ENCODE measurements at regions not wholly inside any gene's neighbourhood (a gene's known extent, or its start where the extent isn't known, plus 50 kb on each side); places are given as distances from the start of the nearest gene placed in this dataset.
A peak's percentile ranks its signal among the peaks of the same experiment; 100 is the strongest.

GRCh38 chr2:128422571-128422970 is 103.9 kb upstream of the HS6ST1 start:
- Histone ChIP-seq H3F3A (ENCODE audit: low read depth) (no peaks in the 10 kb centered on the region), H2AFZ (replicated peaks) (no peak overlapping the region), H3K27me3 (no peaks in the 10 kb centered on the region), H3K4me2 (no peak overlapping the region), H3K9ac (no peak overlapping the region), H4K20me1 (ENCODE audit: low read depth) (no peaks in the 10 kb centered on the region), H3K9me3 (ENCODE audit: low read depth) (no peaks in the 10 kb centered on the region), H3K36me3 (no peaks in the 10 kb centered on the region), H3K4me3 (no peak overlapping the region), H3K27ac (no peak overlapping the region), H3K4me1 (peaks cover 20% of the 10 kb centered on the region), H3K79me2 (ENCODE audit: low read depth) (no peaks in the 10 kb centered on the region)
- Mint-ChIP-seq H3K4me1 (peaks cover 25% of the 10 kb centered on the region), H3K9me3 (peaks cover 28% of the 10 kb centered on the region), H3K27ac (no peak overlapping the region), H3K27me3 (ENCODE audit: insufficient read depth, low read depth) (peaks cover 15% of the 10 kb centered on the region), H3K36me3 (peaks cover 5% of the 10 kb centered on the region), H3K4me3 (no peak overlapping the region)
- TF ChIP-seq, protein P1, sequence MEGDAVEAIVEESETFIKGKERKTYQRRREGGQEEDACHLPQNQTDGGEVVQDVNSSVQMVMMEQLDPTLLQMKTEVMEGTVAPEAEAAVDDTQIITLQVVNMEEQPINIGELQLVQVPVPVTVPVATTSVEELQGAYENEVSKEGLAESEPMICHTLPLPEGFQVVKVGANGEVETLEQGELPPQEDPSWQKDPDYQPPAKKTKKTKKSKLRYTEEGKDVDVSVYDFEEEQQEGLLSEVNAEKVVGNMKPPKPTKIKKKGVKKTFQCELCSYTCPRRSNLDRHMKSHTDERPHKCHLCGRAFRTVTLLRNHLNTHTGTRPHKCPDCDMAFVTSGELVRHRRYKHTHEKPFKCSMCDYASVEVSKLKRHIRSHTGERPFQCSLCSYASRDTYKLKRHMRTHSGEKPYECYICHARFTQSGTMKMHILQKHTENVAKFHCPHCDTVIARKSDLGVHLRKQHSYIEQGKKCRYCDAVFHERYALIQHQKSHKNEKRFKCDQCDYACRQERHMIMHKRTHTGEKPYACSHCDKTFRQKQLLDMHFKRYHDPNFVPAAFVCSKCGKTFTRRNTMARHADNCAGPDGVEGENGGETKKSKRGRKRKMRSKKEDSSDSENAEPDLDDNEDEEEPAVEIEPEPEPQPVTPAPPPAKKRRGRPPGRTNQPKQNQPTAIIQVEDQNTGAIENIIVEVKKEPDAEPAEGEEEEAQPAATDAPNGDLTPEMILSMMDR (IDR thresholded peaks at IDR 0.05), result no peak
- no peak for TF ChIP-seq EZH2phosphoT487 (IDR thresholded peaks at IDR 0.05)
- TF ChIP-seq EZH2 (IDR thresholded peaks at IDR 0.05), result no peak
- no peak for DNase-seq (ENCODE audit: low spot score)

GRCh38 chr2:128423788-128424165 is 105.1 kb upstream of the HS6ST1 start:
- Mint-ChIP-seq H3K4me3 (no peak overlapping the region), H3K36me3 (peaks cover 7% of the 10 kb centered on the region), H3K9me3 (peaks cover 32% of the 10 kb centered on the region), H3K4me1 (peaks cover 29% of the 10 kb centered on the region), H3K27me3 (ENCODE audit: insufficient read depth, low read depth) (peaks cover 15% of the 10 kb centered on the region), H3K27ac (no peak overlapping the region)
- DNase-seq (ENCODE audit: low spot score), result no peak
- H3K27ac ChIP-seq, result no peak overlapping the region
- no peaks in the 10 kb centered on the region for H3F3A ChIP-seq (ENCODE audit: low read depth)
- no peaks in the 10 kb centered on the region for H4K20me1 ChIP-seq (ENCODE audit: low read depth)
- peaks cover 25% of the 10 kb centered on the region for H3K4me1 ChIP-seq
- no peak overlapping the region for H3K4me2 ChIP-seq
- no peaks in the 10 kb centered on the region for H3K27me3 ChIP-seq
- no peak overlapping the region for H2AFZ ChIP-seq (replicated peaks)
- H3K36me3 ChIP-seq, result no peaks in the 10 kb centered on the region
- no peak overlapping the region for H3K9ac ChIP-seq
- no peaks in the 10 kb centered on the region for H3K9me3 ChIP-seq (ENCODE audit: low read depth)
- TF ChIP-seq EZH2 (IDR thresholded peaks at IDR 0.05), result no peak
- no peak for TF ChIP-seq EZH2phosphoT487 (IDR thresholded peaks at IDR 0.05)
- TF ChIP-seq, protein P1 (IDR thresholded peaks at IDR 0.05), result no peak
- no peaks in the 10 kb centered on the region for H3K79me2 ChIP-seq (ENCODE audit: low read depth)
- no peak overlapping the region for H3K4me3 ChIP-seq

- H3K4me1 Mint-ChIP-seq, result peaks cover 28% of the 10 kb centered on the region
- Histone ChIP-seq H3K9me3 (ENCODE audit: low read depth) (no peaks in the 10 kb centered on the region), H3K27ac (no peak overlapping the region), H3K4me1 (peaks cover 25% of the 10 kb centered on the region), H3K4me3 (no peak overlapping the region), H4K20me1 (ENCODE audit: low read depth) (no peaks in the 10 kb centered on the region), H3K36me3 (no peaks in the 10 kb centered on the region), H3K79me2 (ENCODE audit: low read depth) (no peaks in the 10 kb centered on the region), H3K27me3 (no peaks in the 10 kb centered on the region), H3K4me2 (peak overlapping the region; percentile 27), H2AFZ (replicated peaks) (no peak overlapping the region), H3F3A (ENCODE audit: low read depth) (no peaks in the 10 kb centered on the region), H3K9ac (no peak overlapping the region)
- no peak overlapping the region for H3K4me3 Mint-ChIP-seq
- peaks cover 6% of the 10 kb centered on the region for H3K36me3 Mint-ChIP-seq
- no peak overlapping the region for H3K27ac Mint-ChIP-seq
- peaks cover 13% of the 10 kb centered on the region for H3K27me3 Mint-ChIP-seq (ENCODE audit: insufficient read depth, low read depth)
- peaks cover 37% of the 10 kb centered on the region for H3K9me3 Mint-ChIP-seq
- TF ChIP-seq EZH2phosphoT487 (IDR thresholded peaks at IDR 0.05) (no peak), EZH2 (IDR thresholded peaks at IDR 0.05) (no peak)
- TF ChIP-seq, protein P1 (IDR thresholded peaks at IDR 0.05), result no peak
- peak; percentile 35 for DNase-seq (ENCODE audit: low spot score)
These were observed 105.9 kb upstream of the HS6ST1 start for GRCh38 chr2:128424406-128425171.

All from neural progenitor cell (in vitro differentiated cells).